Mesodermal cell (in vitro differentiated cells): ENCODE measurements at regions not wholly inside any gene's neighbourhood (a gene's known extent, or its start where the extent isn't known, plus 50 kb on each side); places are given as distances from the start of the nearest gene placed in this dataset.

ENCODE experiments used
- H3K27ac ChIP-seq: 2 replicates; pipeline ENCODE4 v1.7.0; 2013; ENCODE audit warnings: mild to moderate bottlenecking, low read depth, low read length, moderate library complexity; ENCODE audit not compliant: severe bottlenecking
- H3K36me3 ChIP-seq: 2 replicates; pipeline ENCODE4 v1.7.1; 2013; ENCODE audit warnings: mild to moderate bottlenecking, low read length, moderate library complexity; ENCODE audit not compliant: control insufficient read depth, insufficient read depth
- H3K4me1 ChIP-seq: one replicate; pipeline ENCODE4 v1.7.1; 2013; ENCODE audit warnings: mild to moderate bottlenecking, low read length; ENCODE audit not compliant: insufficient read depth, control insufficient read depth, poor library complexity, severe bottlenecking
- H3K4me3 ChIP-seq: 2 replicates; pipeline ENCODE4 v1.7.0; 2013; ENCODE audit warnings: low read length, control low read depth, mild to moderate bottlenecking; ENCODE audit not compliant: insufficient read depth, poor library complexity, severe bottlenecking; ENCODE audit errors: extremely low read depth
- H3K9me3 ChIP-seq: 2 replicates; pipeline ENCODE4 v1.7.1; 2013; ENCODE audit warnings: mild to moderate bottlenecking, low read length, moderate library complexity; ENCODE audit not compliant: control insufficient read depth
- WGBS, 2 experiments: methylation state at CpG; one replicate each; pipeline ENCODE4 v1.1.5; 2013; ENCODE audit warnings: missing lambda C conversion rate in 2 of 2; ENCODE audit not compliant: insufficient coverage in 2 of 2; 5-methylcytosine and 5-hydroxymethylcytosine counted together

GRCh38 chr1:177346790-177347359, 176.1 kb downstream of the BRINP2 start:
- 61 to 94% methylated on average over 2 to 4 of the region's 5 CpGs for WGBS, 2 experiments
- Histone ChIP-seq H3K4me1 (peaks cover 7% of the 10 kb centered on the region), H3K27ac (no peak overlapping the region), H3K36me3 (no peaks in the 10 kb centered on the region), H3K9me3 (no peaks in the 10 kb centered on the region), H3K4me3 (no peak overlapping the region)

DNA sequence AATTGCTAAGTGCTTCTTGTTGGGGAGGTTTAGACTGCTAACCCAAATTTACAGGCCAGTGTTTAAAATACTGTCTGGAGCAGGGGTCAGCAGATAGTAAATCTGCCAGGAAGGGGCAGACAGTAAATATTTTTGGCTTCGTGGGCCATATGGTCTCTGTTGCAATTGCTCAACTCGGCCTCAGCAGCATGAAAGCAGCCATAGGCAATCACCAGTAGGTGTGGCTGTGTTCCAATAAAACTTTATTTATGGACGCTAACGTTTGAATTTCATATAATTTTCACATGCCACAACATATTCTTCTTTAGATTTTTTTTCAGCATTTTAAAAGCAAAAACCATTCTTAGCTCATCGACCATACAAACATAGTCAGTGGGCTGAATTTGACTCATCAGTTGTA, 172.7 kb downstream of the BRINP2 start:
- H3K4me1 ChIP-seq: no peaks in the 10 kb centered on the region
- no peaks in the 10 kb centered on the region for H3K9me3 ChIP-seq
- H3K4me3 ChIP-seq: no peak overlapping the region
- WGBS, 2 experiments: 72 to 88% methylated on average over 4 to 5 of the region's 5 CpGs
- no peaks in the 10 kb centered on the region for H3K36me3 ChIP-seq
- H3K27ac ChIP-seq: no peak overlapping the region

- H3K36me3 ChIP-seq: no peaks in the 10 kb centered on the region
- H3K4me3 ChIP-seq: no peak overlapping the region
- no peak overlapping the region for H3K27ac ChIP-seq
- 94 to 100% methylated on average over 1 to 2 of the region's 4 CpGs for WGBS, 2 experiments
- no peaks in the 10 kb centered on the region for H3K9me3 ChIP-seq
- no peaks in the 10 kb centered on the region for H3K4me1 ChIP-seq
Observed at GRCh38 chr1:177341773-177342172, 171.0 kb downstream of the BRINP2 start.

DNA sequence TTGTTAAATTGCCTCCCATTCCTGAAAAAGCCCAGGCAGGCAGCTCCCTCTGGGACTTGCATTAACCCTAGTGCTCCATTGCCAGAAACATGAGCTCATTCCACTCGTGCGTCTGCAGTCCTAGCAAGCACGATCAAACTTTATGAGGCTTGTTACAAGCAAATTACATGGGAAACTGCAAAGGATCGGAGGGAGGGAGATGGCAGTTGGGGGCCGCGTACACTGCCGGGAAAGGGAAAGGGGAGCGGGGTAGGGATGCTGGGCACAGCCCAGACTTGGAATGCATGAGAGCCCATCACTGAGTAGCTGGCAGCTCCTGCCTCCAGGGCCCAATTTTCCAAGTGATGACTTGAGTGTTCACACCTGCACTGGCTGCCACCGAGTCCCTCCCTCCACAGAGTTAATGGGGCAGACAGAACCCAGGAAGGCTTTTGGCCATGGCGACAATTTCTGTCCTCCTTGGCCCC, 169.9 kb downstream of the BRINP2 start:
- Histone ChIP-seq H3K36me3 (no peaks in the 10 kb centered on the region), H3K4me3 (no peak overlapping the region), H3K27ac (no peak overlapping the region), H3K4me1 (no peaks in the 10 kb centered on the region), H3K9me3 (no peaks in the 10 kb centered on the region)
- WGBS, 2 experiments: 87 to 93% methylated on average over 5 to 9 of the region's 10 CpGs

DNA sequence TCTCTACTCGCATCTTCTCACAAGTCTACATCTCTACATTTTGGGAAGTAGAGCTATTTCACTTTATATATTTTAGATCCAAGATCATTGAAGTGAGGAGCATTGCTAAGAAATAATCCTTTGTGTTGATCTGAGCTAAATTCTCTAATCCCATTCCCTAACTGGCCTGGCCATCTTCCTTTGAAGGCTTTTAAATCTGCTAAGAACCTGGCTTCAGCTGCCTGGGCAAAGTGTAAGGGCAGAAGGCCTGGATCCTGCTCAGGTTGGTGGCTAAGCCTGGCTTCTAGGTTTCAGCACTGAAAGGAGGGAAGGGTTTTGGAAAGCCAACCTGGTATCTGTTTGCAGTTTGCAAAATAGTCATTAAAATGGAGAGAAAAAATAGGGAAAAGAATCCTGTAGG, 167.6 kb downstream of the BRINP2 start:
- H3K27ac ChIP-seq: no peak overlapping the region
- WGBS, 2 experiments: no CpG with 5 or more reads among the region's 1 CpG
- no peaks in the 10 kb centered on the region for H3K36me3 ChIP-seq
- no peaks in the 10 kb centered on the region for H3K9me3 ChIP-seq
- no peaks in the 10 kb centered on the region for H3K4me1 ChIP-seq
- no peak overlapping the region for H3K4me3 ChIP-seq

GRCh38 chr1:177334903-177335302, 164.1 kb downstream of the BRINP2 start:
- no peaks in the 10 kb centered on the region for H3K9me3 ChIP-seq

DNA sequence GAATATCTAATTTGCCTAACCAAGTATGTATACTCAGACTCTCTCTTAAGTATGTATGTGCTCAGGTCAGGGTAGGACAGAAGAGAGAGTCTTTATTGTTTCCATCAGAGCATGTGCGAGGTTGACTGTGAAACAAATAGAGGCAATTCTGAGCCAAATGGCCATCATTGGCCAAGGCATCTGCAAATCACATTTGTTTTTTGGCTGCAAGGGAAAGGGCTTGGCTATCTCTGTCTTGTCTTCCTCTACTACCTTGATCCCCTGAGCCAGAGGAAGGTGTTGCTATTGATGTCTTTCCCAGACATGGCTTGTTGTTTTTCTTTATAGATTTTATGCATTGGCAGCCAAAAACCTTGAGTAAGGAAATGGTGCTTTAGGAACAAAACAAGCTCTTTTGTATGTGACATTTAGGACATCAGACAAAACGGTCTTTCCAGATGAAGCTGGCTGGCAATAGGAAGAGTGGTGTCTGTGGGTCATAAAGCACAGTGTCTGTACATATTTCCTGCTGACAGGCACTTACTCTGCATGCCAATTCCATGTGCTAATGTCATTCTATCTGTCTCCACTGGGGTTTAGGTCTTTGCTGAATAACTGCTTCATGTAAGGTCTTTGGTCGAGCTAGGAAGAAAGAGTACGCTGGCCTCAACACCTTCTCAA, 163.3 kb downstream of the BRINP2 start:
- H3K4me3 ChIP-seq: no peak overlapping the region
- WGBS, 2 experiments: 73 to 85% methylated on average over 2 of the region's 4 CpGs
- H3K36me3 ChIP-seq: no peaks in the 10 kb centered on the region
- no peak overlapping the region for H3K27ac ChIP-seq
- H3K9me3 ChIP-seq: no peaks in the 10 kb centered on the region
- H3K4me1 ChIP-seq: no peaks in the 10 kb centered on the region

More at GRCh38 chr1:177334903-177335302, 164.1 kb downstream of the BRINP2 start:
- H3K27ac ChIP-seq: no peak overlapping the region
- no peaks in the 10 kb centered on the region for H3K4me1 ChIP-seq
- no peak overlapping the region for H3K4me3 ChIP-seq
- no peaks in the 10 kb centered on the region for H3K36me3 ChIP-seq
